Thyroid gland (tissue), 4 donors: ENCODE measurements at regions not wholly inside any gene's neighbourhood (a gene's known extent, or its start where the extent isn't known, plus 50 kb on each side); places are given as distances from the start of the nearest gene placed in this dataset.

Source experiments
- DNase-seq, 2 donors: peaks; one replicate each; pipeline ENCODE4 v3.0.0-alpha.2; 2019
- H3K27ac ChIP-seq, 3 donors: fragments of 200-600 bp; sonication (generic); 1 replicate in 2 of 3; 2 replicates in 1 of 3; pipeline ENCODE4 v1.5.1; 2016 to 2019; ENCODE audit warnings: mild to moderate bottlenecking in 1 of 3, moderate library complexity in 1 of 3
- H3K27me3 ChIP-seq: fragments of 200-600 bp; sonication (generic); one replicate; pipeline ENCODE4 v1.5.1; 2019
- H3K36me3 ChIP-seq, 2 donors: fragments of 200-600 bp; sonication (generic); one replicate each; pipeline ENCODE4 v1.5.1; 2016 to 2019
- H3K4me1 ChIP-seq, 2 donors: fragments of 200-600 bp; sonication (generic); one replicate each; pipeline ENCODE4 v1.5.1; 2017 to 2019
- H3K4me3 ChIP-seq, 3 donors: fragments of 200-600 bp; sonication (generic); replicated peaks in 1 of 3; 1 replicate in 2 of 3; 2 replicates in 1 of 3; pipeline ENCODE4 v1.5.1; 2016; ENCODE audit warnings: mild to moderate bottlenecking in 1 of 3
- H3K9me3 ChIP-seq: fragments of 200-600 bp; sonication (generic); one replicate; pipeline ENCODE4 v1.5.1; 2017
- POLR2A ChIP-seq, 2 donors: fragments of 450-650 bp; IDR thresholded peaks; one replicate each; pipeline ENCODE4 v1.6.1; 2017; ENCODE audit warnings: antibody characterized with exemption in 2 of 2, mild to moderate bottlenecking in 2 of 2, moderate library complexity in 1 of 2
- WGBS, 2 donors: methylation state at CpG; one replicate each; pipeline ENCODE4 v1.1.5; 2017; 5-methylcytosine and 5-hydroxymethylcytosine counted together
- intact Hi-C: fragments of 100-400 bp; cut with DNase I; formaldehyde crosslinking; loops from one replicate; pipeline ENCODE4 v1.15.1; 2023
- TF ChIP-seq, protein P1 (sequence below), 6 experiments: fragments of 200-600 bp in 3 of 6; fragments of 450-650 bp in 3 of 6; sonication (generic) in 3 of 6; IDR thresholded peaks; one replicate each; pipeline ENCODE4 v1.5.1; 2016 to 2019; ENCODE audit warnings: antibody characterized with exemption in 6 of 6, mild to moderate bottlenecking in 2 of 6, inconsistent platforms in 1 of 6, moderate library complexity in 1 of 6

DNA sequence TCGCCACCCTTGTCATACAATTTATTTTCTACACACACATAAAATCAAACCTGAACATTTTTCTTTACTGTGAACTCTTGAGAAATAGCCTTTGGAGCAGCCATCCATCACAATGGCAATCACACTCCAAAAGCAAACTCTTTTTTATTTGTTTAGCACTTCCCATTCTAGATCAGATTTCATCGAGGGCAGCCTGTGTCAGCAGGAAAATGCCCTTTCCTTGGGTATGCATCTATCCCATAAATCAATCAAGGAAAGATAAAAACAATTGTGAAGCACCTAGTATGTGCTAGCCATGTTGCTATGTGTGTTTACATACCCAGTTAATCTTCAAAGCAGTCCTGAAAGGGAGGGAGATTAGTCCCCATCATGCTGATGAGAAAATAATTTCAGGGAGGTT is 484.1 kb upstream of the USP24 start:
- Histone ChIP-seq H3K9me3 (no peaks in the 10 kb centered on the region), H3K27me3 (no peaks in the 10 kb centered on the region), H3K36me3 (no peaks in the 10 kb centered on the region), H3K4me3 (no peak overlapping the region), H3K27ac (no peak overlapping the region), H3K4me1 (peaks cover 37 to 43% of the 10 kb centered on the region in 2 donors)
- WGBS, 2 donors = 39 to 45% methylated on average over 2 of the region's 2 CpGs
- TF ChIP-seq, protein P1, sequence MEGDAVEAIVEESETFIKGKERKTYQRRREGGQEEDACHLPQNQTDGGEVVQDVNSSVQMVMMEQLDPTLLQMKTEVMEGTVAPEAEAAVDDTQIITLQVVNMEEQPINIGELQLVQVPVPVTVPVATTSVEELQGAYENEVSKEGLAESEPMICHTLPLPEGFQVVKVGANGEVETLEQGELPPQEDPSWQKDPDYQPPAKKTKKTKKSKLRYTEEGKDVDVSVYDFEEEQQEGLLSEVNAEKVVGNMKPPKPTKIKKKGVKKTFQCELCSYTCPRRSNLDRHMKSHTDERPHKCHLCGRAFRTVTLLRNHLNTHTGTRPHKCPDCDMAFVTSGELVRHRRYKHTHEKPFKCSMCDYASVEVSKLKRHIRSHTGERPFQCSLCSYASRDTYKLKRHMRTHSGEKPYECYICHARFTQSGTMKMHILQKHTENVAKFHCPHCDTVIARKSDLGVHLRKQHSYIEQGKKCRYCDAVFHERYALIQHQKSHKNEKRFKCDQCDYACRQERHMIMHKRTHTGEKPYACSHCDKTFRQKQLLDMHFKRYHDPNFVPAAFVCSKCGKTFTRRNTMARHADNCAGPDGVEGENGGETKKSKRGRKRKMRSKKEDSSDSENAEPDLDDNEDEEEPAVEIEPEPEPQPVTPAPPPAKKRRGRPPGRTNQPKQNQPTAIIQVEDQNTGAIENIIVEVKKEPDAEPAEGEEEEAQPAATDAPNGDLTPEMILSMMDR (IDR thresholded peaks at IDR 0.05) = no peak
- no peak for TF ChIP-seq POLR2A (IDR thresholded peaks at IDR 0.05)
- intact Hi-C loops = no loop called here
- DNase-seq = no peak

DNA sequence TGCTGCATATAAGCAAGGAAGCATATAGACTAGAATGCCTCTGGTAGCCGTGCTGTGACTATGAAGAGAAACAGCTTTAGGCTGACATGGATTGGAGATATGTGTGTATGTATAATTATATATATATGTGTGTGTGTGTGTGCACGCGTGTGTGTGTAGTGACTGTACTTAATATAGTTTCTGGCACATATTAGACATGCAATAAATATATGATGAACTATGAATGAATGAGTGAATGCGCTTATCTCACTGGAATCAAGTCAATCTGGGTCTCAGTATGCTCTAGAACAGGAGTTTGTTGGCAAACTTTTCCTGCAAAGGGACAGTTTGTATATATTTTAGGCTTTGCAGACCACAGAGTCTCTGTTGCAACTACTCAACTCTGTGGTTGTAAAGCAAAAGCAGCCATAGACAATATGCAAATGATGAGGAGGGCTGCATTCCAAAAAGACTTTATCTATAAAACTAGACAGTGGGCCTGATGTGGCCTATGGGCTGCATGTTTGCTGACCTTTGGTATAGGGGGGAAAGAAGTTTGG is 482.9 kb upstream of the USP24 start:
- Histone ChIP-seq H3K4me3 (no peak overlapping the region), H3K4me1 (peaks cover 37 to 39% of the 10 kb centered on the region in 2 donors), H3K27me3 (no peaks in the 10 kb centered on the region), H3K36me3 (no peaks in the 10 kb centered on the region), H3K9me3 (no peaks in the 10 kb centered on the region), H3K27ac (no peak overlapping the region)
- intact Hi-C loops = no loop called here
- 81% methylated on average over 4 of the region's 4 CpGs for WGBS, 2 donors
- no peak for DNase-seq
- TF ChIP-seq, protein P1 (IDR thresholded peaks at IDR 0.05) = no peak
- no peak for TF ChIP-seq POLR2A (IDR thresholded peaks at IDR 0.05)

DNA sequence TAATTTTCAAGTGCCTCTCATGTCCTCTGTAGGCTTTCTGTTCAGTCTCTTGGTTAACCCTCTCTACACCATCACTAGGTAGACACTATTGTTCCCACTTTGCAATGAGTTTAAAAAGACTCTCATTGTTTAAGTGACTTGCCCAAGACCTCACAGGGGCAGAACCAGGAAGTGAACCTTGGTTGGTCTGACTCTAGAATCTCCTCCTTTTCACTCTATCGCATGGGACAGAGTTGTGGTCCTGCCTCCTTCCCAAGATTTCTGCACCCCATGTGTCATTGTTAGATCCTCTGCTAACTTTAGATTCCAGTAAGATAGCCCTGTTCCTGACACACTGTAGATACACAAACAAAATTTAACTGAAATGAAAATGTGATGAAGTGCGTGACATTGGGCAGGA is 481.7 kb upstream of the USP24 start:
- H3K9me3 ChIP-seq = no peaks in the 10 kb centered on the region
- no peak for DNase-seq
- intact Hi-C loops = no loop called here
- 94 to 97% methylated on average over 2 of the region's 2 CpGs for WGBS, 2 donors
- H3K36me3 ChIP-seq = no peaks in the 10 kb centered on the region
- H3K4me3 ChIP-seq = no peak overlapping the region
- no peaks in the 10 kb centered on the region for H3K27me3 ChIP-seq
- TF ChIP-seq, protein P1 (IDR thresholded peaks at IDR 0.05) = no peak
- no peak for TF ChIP-seq POLR2A (IDR thresholded peaks at IDR 0.05)
- peak overlapping the region in 1 of 3 donors; percentile 15 for H3K27ac ChIP-seq
- H3K4me1 ChIP-seq = peaks cover 37 to 39% of the 10 kb centered on the region in 2 donors

DNA sequence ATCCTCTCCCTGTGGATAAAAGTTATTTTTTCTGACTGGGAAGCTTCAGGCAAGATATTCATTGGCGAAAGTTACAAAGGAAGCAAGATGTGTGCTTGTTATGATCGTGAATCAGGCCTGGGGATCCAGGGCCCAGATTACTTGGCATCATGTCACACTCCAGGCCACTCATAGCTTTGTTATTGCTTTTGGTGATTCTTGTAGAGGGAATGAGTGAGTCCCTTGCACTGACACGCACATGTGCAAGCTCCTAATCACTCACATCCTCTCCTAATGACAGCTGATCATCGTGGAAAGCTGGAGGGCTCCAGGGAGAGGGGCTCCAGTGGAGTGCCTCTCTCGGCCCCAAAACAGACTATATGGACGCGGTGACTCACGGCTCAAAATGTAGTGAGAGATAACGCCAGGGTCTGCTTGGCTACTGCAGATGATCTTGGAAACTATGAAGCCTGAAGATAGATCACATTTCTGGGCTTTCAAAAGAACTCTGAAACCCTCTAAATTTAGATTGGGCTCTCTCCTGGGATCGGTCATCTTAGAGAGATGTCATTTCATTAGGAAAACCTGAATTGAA is 481.1 kb upstream of the USP24 start:
- H3K9me3 ChIP-seq = no peaks in the 10 kb centered on the region
- peak; percentile 48 to 54 for DNase-seq
- no peaks in the 10 kb centered on the region for H3K36me3 ChIP-seq
- H3K27ac ChIP-seq = peak overlapping the region in 1 of 3 donors; percentile 15
- no peaks in the 10 kb centered on the region for H3K27me3 ChIP-seq
- 49 to 55% methylated on average over 10 of the region's 10 CpGs for WGBS, 2 donors
- H3K4me3 ChIP-seq = no peak overlapping the region
- intact Hi-C loops = no loop called here
- peaks cover 37 to 39% of the 10 kb centered on the region in 2 donors for H3K4me1 ChIP-seq
- TF ChIP-seq POLR2A (IDR thresholded peaks at IDR 0.05) = no peak
- TF ChIP-seq, protein P1 (IDR thresholded peaks at IDR 0.05) = no peak

DNA sequence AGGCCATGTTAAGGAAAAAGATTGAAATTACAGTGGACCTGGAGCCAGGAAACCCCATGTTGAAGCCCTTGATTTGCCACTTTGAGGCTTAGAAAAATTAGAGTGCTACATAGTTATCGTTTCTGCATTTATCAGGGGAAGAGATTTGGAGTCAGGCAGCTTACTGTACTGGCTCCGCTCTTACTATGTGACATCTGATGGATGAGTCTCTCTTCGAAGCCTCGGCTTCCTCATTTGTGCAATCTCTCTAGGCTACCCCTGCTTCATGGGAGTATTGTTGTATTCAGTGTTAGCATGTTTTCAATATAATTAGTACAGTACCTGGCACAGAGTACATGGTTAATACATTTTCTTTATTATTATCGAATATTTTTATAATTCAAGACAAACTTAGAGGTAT is 480.4 kb upstream of the USP24 start:
- TF ChIP-seq, protein P1 (IDR thresholded peaks at IDR 0.05) = no peak
- TF ChIP-seq POLR2A (IDR thresholded peaks at IDR 0.05) = no peak
- no peaks in the 10 kb centered on the region for H3K36me3 ChIP-seq
- intact Hi-C loops = no loop called here
- 84 to 90% methylated on average over 5 of the region's 5 CpGs for WGBS, 2 donors
- no peaks in the 10 kb centered on the region for H3K27me3 ChIP-seq
- no peaks in the 10 kb centered on the region for H3K9me3 ChIP-seq
- peak overlapping the region in 2 of 3 donors; percentile 15 to 23 for H3K27ac ChIP-seq
- peaks cover 37 to 39% of the 10 kb centered on the region in 2 donors for H3K4me1 ChIP-seq
- no peak overlapping the region for H3K4me3 ChIP-seq
- no peak for DNase-seq
